CD4-positive, alpha-beta T cell (primary cell): ENCODE measurements at regions not wholly inside any gene's neighbourhood (a gene's known extent, or its start where the extent isn't known, plus 50 kb on each side); places are given as distances from the start of the nearest gene placed in this dataset.

Experiments
- ATAC-seq: fragments of 200-7000 bp; cut with Tn5 transposase; one replicate; pipeline ENCODE4 v1.10.0; 2022; ENCODE audit warnings: mild to moderate bottlenecking; ENCODE audit not compliant: poor library complexity
- CTCF ChIA-PET: fragments of 350-600 bp; sonication (Branson Sonifier 250); formaldehyde crosslinking; loops from one replicate; lab custom pipeline; 2021; ENCODE audit warnings: antibody characterized with exemption, inconsistent platforms; lab: Charles Lee
- POLR2A ChIA-PET: fragments of 350-600 bp; sonication (Branson Sonifier 250); formaldehyde crosslinking; loops from one replicate; lab custom pipeline; 2021; ENCODE audit warnings: antibody characterized with exemption, inconsistent platforms; lab: Charles Lee
- DNase-seq, 14 experiments: peaks; one replicate each; pipeline ENCODE4 v3.0.0-alpha.2; 2013 to 2020; ENCODE audit warnings: mixed read lengths in 2 of 14
- H3K27ac ChIP-seq, 2 donors: one replicate each; pipeline versions ENCODE4 v1.5.1 to v1.7.0; 2013; ENCODE audit warnings: low read length in 2 of 2, low read depth in 1 of 2, mild to moderate bottlenecking in 1 of 2
- H3K27me3 ChIP-seq, 2 experiments: 1 replicate in 1 of 2; 2 replicates in 1 of 2; pipeline versions ENCODE4 v1.6.1 to v1.7.0; 2013; ENCODE audit warnings: low read length in 2 of 2, control low read depth in 1 of 2, mild to moderate bottlenecking in 1 of 2, moderate library complexity in 1 of 2; ENCODE audit not compliant: insufficient read depth in 2 of 2, control insufficient read depth in 1 of 2
- H3K36me3 ChIP-seq: one replicate; pipeline ENCODE4 v1.6.1; 2013; ENCODE audit warnings: low read length, control low read depth; ENCODE audit not compliant: insufficient read depth
- H3K4me1 ChIP-seq: one replicate; pipeline ENCODE4 v1.6.1; 2013; ENCODE audit warnings: low read length, control low read depth; ENCODE audit not compliant: insufficient read depth
- H3K4me3 ChIP-seq: one replicate; pipeline ENCODE4 v1.5.1; 2013; ENCODE audit warnings: mild to moderate bottlenecking, low read length, moderate library complexity
- H3K9me3 ChIP-seq, 2 experiments: 1 replicate in 1 of 2; 2 replicates in 1 of 2; pipeline versions ENCODE4 v1.6.1 to v1.7.0; 2013; ENCODE audit warnings: low read length in 2 of 2, mild to moderate bottlenecking in 2 of 2, control low read depth in 1 of 2, moderate library complexity in 1 of 2; ENCODE audit not compliant: control insufficient read depth in 1 of 2, insufficient read depth in 1 of 2
- H3K27ac Mint-ChIP-seq: one replicate; pipeline ENCODE4 v1.8.0; 2020; ENCODE audit warnings: mixed read lengths
- H3K27me3 Mint-ChIP-seq: one replicate; pipeline ENCODE4 v1.8.0; 2021; ENCODE audit warnings: mixed read lengths
- H3K36me3 Mint-ChIP-seq: one replicate; pipeline ENCODE4 v1.8.0; 2021; ENCODE audit warnings: low read depth, mixed read lengths
- H3K4me1 Mint-ChIP-seq: one replicate; pipeline ENCODE4 v1.8.0; 2021; ENCODE audit warnings: low read depth, mixed read lengths
- H3K4me3 Mint-ChIP-seq: one replicate; pipeline ENCODE4 v1.8.0; 2020; ENCODE audit warnings: mild to moderate bottlenecking, mixed read lengths
- H3K9me3 Mint-ChIP-seq: one replicate; pipeline ENCODE4 v1.8.0; 2020; ENCODE audit warnings: mixed read lengths
- intact Hi-C, 2 experiments: fragments of 100-400 bp; cut with DNase I in 1 of 2; cut with micrococcal nuclease in 1 of 2; formaldehyde crosslinking; loops; one replicate each; pipeline versions ENCODE4 v1.15.1 to v1.9.0; 2023 to 2025; cut with DNase I, micrococcal nuclease
- TF ChIP-seq, protein P1 (sequence below): fragments of 200-600 bp; IDR thresholded peaks from one replicate; pipeline ENCODE4 v1.8.0; 2022; ENCODE audit warnings: antibody characterized with exemption, mild to moderate bottlenecking

DNA sequence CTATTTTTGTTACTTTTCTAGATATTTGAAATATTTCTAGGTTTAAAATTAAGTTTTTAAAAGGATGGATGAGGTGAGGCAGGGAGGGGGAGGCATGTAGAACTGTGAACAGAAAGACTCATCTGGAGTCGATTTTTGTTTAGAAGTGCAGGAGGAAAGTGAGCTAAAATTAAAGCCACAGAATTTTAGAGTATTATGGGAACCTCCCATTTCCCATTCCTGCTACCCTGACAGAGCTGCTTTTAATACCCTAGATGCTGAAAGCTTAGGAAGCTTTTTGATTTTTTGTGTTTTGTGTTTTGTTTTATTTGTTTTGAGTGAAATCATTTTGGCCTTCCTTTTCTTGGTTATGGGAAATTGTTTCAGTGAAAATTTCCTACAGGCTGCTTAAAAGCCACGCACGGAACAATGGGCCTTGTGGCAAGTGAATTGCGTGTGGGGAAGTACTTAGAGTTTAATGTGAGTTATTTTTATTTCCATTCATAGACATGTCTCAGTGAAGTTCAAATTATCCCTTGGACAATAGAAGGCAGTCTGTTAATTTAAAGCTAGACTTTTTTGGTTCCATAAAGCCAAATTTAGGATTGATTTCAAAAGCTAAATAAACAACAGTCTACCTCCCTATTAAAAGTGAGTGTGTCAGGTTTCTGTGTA, 102.0 kb upstream of the HDAC9 start:
- Histone ChIP-seq H3K27me3 (no peaks in the 10 kb centered on the region), H3K4me1 (no peaks in the 10 kb centered on the region), H3K27ac (no peak overlapping the region), H3K36me3 (no peaks in the 10 kb centered on the region), H3K4me3 (no peak overlapping the region), H3K9me3 (no peaks in the 10 kb centered on the region)
- H3K27me3 Mint-ChIP-seq, result no peaks in the 10 kb centered on the region
- H3K9me3 Mint-ChIP-seq, result no peaks in the 10 kb centered on the region
- ChIA-PET CTCF (no interaction called here), POLR2A (no interaction called here)
- no peaks in the 10 kb centered on the region for H3K36me3 Mint-ChIP-seq
- no peak overlapping the region for H3K27ac Mint-ChIP-seq
- H3K4me3 Mint-ChIP-seq, result no peak overlapping the region
- ATAC-seq (no peak), DNase-seq (no peak)
- TF ChIP-seq, protein P1, sequence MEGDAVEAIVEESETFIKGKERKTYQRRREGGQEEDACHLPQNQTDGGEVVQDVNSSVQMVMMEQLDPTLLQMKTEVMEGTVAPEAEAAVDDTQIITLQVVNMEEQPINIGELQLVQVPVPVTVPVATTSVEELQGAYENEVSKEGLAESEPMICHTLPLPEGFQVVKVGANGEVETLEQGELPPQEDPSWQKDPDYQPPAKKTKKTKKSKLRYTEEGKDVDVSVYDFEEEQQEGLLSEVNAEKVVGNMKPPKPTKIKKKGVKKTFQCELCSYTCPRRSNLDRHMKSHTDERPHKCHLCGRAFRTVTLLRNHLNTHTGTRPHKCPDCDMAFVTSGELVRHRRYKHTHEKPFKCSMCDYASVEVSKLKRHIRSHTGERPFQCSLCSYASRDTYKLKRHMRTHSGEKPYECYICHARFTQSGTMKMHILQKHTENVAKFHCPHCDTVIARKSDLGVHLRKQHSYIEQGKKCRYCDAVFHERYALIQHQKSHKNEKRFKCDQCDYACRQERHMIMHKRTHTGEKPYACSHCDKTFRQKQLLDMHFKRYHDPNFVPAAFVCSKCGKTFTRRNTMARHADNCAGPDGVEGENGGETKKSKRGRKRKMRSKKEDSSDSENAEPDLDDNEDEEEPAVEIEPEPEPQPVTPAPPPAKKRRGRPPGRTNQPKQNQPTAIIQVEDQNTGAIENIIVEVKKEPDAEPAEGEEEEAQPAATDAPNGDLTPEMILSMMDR, result no peak
- intact Hi-C loops, result no loop called here
- H3K4me1 Mint-ChIP-seq, result no peaks in the 10 kb centered on the region

DNA sequence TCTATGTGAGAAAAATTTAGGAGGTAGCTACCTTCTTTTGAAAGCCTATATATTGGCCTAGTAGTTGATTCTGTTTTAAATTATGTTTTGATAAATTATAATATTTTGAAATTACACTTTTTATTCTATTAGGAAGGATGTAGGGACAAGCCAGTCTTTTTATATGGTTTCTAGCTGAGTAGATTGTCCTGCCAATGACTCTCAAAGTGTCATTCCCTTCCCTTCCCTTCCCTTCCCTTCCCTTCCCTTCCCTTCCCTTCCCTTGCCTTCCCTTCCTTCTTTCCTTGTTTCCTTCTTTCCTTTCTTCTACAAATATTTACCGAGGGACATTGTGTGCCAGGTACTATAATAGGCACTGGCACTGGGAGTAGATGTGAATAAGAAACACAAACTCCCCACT, 99.7 kb upstream of the HDAC9 start:
- H3K27me3 ChIP-seq, result no peaks in the 10 kb centered on the region
- no peak for ATAC-seq

DNA sequence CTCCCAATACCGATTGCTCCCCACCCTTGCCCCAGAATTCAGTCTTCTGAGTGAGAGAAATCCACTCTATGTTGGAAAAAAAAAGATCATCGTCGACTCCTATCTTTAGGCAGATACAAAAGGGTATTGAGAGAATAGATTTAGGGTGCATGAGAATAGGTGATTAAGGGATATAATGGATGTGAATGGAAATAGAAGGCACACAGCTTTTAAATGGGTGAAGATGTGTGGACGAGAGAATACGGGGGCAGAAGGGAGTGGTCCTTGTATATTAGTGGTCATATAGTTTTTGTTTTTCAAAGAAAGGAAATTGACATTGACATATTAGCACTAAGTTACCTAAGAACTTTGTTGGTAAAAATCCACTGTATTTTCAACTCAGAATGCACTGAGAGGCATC, 98.6 kb upstream of the HDAC9 start:
- CTCF ChIA-PET, result no interaction called here
- Mint-ChIP-seq H3K4me1 (no peaks in the 10 kb centered on the region), H3K9me3 (no peaks in the 10 kb centered on the region), H3K27me3 (no peaks in the 10 kb centered on the region), H3K4me3 (no peak overlapping the region), H3K27ac (no peak overlapping the region), H3K36me3 (no peaks in the 10 kb centered on the region)
- H3K36me3 ChIP-seq, result no peaks in the 10 kb centered on the region
- H3K27me3 ChIP-seq, result no peaks in the 10 kb centered on the region
- intact Hi-C loops, result no loop called here
- no peaks in the 10 kb centered on the region for H3K4me1 ChIP-seq
- no peak overlapping the region for H3K27ac ChIP-seq
- POLR2A ChIA-PET, result no interaction called here
- H3K4me3 ChIP-seq, result no peak overlapping the region
- TF ChIP-seq, protein P1, result no peak
- DNase-seq (no peak), ATAC-seq (no peak)
- no peaks in the 10 kb centered on the region for H3K9me3 ChIP-seq

More for the DNA sequence above, 99.7 kb upstream of the HDAC9 start:
- Mint-ChIP-seq H3K9me3 (no peaks in the 10 kb centered on the region), H3K4me3 (no peak overlapping the region), H3K36me3 (no peaks in the 10 kb centered on the region), H3K27ac (no peak overlapping the region), H3K4me1 (no peaks in the 10 kb centered on the region), H3K27me3 (no peaks in the 10 kb centered on the region)
- Histone ChIP-seq H3K27ac (no peak overlapping the region), H3K9me3 (no peaks in the 10 kb centered on the region), H3K4me1 (no peaks in the 10 kb centered on the region), H3K36me3 (no peaks in the 10 kb centered on the region), H3K4me3 (no peak overlapping the region)
- CTCF ChIA-PET, result no interaction called here
- no peak for DNase-seq
- TF ChIP-seq, protein P1, result no peak
- intact Hi-C loops, result no loop called here
- POLR2A ChIA-PET, result no interaction called here
